NCI-H2107 treated with DMSO at 0.1 percent for 48 hours (cell line): ENCODE measurements at regions not wholly inside any gene's neighbourhood (a gene's known extent, or its start where the extent isn't known, plus 50 kb on each side); places are given as distances from the start of the nearest gene placed in this dataset.

Source experiments
- DNase-seq: peaks from one replicate; lab custom pipeline; 2025; ENCODE audit not compliant: unreplicated experiment; lab: John Stamatoyannopoulos, UW

DNA sequence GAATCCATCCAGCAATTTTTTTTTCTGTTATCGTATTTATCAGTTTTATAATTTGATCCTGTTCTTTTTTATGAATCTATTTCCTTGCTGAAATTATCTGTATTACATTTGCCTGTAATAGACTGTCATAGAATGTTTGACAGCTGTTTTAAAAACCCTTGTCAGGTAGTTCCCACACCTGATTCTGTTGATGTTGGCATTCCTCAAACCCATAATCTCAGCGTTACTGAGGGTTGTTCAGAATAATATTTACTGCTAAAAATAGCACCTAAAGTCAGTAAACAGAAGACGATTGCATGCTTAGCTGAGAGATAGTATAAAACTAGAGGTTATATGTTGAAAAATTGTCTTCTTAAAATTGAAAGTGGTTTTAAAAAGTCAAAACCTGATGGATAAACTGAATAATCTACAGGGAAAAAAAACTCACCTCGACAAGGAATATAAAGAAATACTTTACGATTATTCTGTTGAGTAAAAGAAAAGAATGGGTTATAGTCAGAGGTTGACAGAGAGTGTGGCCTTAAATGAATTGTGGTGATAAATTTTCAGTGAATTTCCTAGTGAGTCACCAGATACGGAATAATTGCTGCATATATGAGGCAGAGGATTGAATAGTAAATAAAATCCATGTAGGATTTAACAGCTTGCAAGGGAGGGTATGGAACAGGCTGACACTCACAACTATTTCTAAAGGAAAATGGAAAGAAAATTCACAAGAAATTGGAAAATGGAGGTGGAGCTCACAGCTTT is 824.1 kb upstream of the IGFBP3 start:
- DNase-seq = no peak

DNA sequence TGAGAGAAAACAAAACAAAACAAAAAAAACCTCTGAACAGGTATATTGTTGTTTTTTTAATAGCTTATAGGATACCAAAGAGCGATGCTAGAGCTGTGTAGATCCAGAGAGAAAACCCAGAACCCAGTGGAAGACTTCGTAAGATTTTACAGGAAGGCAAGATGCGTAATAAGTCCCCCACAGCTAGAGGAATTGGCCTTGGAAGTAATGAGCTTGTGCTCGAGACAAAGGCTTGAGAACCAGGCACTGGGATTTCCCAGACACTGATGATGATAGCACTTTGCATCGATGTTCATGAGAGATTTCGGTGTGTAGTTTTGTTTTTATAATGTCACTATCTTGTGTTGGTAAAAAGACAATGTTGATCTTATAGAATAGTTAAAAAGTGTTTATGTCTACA is 821.5 kb upstream of the IGFBP3 start:
- DNase-seq = no peak

DNA sequence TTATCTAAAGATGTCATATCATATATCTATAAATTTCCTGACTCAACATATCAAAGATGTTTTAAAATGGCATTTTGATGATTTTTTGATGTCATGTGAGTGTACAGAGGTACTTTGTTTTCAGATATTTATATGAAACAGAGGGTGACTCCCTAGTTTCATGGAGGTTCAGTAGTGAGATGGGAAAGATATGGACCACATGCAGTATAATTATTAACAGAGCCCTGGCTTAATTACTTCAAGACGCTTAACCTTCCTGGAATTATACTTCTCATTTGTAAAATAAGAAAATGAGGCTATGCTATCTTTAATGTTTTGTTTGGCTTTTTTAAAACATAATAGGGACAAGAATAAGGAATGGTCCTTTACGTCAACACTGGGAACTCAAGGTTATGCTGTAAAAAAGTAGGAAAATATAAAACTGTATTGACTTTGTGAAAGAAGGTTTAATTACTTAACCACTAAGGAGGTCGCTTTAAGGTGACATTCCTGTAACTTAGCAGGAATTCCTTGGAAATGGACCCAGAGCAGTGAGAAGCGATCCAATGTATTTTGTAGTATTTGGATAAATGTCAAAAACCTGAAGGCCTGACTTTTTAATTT is 821.0 kb upstream of the IGFBP3 start:
- no peak for DNase-seq

DNA sequence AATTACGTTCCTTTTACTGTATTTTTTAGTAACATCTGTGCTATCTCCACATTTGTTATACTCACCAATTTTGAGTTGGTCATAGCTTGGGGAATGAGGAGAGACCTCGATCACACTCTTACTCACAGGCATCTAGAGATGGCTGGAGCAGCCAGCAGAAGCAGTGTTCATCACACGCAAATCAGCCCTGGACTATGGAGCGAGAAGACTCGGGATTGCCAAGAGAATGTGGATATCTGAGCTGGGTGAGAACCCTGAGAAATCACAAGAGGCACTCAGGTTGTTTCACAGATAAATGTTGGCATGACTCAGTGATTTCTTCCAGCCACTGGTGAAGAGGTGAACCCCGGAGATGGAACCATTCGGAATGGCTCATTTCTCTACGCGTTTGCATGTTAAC is 820.1 kb upstream of the IGFBP3 start:
- DNase-seq = no peak

DNA sequence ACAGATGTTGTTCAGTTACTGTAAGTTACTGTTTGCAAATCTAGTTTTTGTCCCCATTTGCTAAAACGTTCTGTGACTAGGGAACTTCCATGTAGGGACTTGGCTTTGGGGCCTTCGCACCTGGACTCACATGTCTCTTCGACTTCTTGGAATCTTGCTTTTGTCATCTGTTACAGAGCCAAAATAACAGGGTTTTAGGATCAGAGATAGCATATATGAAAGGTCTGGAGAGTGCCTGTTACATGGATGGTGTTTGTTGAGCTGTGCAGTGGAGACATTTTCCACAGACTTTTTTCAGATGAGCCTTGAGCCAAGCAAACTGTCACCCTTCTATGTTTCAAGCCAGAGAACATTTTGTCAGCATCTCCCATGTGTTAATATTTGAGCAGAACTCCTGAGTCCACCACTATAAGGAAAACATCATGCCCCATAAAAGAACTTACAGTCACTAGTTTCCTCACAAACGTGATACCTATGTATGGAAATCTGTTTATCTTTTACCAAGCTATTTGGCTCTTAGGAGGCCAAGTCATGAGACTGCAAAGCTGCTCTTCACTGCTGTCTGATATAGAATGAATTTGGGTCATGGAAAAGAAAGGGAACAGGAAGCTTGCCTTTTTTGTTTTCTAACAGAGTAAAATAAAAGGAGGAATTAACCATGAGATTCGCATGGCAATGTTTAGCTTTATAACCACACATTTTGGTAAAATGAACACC is 818.6 kb upstream of the IGFBP3 start:
- no peak for DNase-seq

DNA sequence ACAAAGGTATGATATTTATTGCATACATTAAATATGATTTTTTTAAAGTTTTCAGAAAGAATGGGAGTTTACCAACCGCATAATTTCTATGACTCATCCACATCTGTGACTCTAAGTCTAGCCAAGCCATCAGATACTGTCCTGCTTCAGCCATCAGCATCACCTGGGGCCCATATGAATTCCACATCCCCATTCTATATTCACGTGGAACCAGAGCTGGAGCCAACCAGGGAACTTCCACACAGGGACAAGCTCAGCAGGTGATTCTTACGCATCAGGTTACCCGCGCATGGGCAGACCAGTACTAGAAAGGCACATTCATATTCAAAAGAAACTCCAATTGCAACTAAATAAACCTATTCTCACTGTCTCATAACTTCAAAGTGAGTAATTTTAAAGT is 817.7 kb upstream of the IGFBP3 start:
- no peak for DNase-seq

DNA sequence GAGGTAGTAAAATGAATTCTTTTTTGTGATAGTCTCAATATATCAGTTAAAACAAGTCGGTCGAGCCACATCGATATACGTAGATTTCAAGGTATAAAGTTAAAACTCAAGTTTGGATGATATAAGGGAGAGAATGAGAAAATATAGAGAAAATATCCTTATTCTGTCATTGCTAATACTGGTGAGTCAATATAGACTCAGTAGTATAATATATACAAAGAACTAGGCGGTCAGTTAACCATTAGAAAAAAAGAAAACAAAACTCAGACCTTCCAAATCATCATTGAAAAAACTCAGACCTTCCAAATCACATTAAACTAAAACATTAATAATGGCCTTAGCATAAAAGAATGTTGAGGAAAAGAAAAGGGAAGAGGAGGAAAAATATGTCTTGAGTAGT is 817.1 kb upstream of the IGFBP3 start:
- DNase-seq = no peak

DNA sequence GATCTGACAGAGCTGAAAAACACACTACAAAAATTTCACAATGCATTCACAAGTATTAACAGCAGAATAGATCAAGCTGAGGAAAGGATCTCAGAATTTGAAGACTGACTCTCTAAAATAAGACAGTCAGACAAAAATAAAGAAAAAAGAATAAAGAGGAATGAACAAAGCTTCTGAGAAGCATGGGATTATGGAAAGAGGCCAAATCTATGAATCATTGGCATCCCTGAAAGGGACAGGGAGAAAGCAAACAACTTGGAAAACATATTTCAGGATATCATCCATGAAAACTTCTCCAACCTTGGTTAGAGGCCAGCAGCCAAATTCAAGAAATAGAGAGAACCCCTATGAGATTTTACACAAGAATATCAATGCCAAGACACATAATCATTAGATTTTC is 804.8 kb upstream of the IGFBP3 start:
- no peak for DNase-seq

DNA sequence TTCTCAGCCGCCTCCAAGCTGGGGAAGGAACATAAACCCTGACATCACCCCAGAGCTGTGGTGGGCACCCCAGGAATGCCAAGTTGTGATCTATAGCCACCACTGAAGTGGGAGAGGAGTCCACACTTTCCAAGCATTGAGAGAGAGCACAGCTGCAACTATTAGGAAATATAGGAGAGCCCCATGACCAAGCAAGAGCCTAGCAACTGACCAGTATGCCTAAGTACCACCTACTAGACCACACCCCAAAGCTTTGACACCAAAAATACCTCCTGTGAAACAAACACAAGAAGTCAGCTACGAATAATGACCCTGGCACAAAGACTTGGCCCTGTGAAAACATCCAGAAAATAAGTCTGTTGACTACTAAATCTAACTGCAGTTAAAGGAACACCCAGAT is 804.1 kb upstream of the IGFBP3 start:
- DNase-seq = no peak

DNA sequence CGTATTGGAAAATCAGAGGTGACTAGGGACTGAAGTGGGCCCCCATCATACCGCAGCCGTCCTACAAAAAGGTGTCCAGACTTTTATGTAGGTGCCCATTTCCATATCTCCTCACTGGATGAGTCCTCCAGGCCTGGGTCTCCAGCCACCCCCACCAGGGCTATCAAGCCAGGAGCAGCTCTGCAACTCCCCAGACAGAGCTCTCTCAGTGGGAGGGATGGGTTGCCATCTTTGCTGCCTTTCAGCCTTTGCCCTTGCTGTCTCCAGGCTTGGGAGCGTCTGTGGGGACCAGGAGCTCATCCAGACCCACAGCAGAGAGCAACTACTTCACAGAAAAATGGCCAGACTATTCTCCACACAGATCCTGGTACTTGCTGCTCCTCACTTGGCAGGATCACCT is 802.7 kb upstream of the IGFBP3 start:
- DNase-seq = no peak

DNA sequence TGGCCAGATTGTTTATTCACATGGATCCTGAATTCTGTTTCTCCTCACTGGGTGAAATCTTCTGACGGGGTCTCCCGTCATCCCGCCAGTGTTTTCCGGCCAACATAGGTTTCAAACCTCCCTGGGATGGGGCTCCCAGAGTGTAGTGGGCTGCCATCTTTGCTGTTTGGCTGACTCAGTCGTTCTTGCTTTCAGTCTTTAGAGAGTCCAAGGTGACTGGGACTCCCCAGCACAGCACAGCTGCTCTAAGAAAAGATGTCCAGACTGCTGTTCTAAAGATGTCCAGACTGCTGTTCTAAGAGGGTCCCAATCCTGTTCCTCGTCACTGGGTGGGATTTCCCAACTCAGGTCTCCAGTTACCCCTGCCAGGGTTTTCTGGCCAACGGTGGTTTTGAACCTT is 801.9 kb upstream of the IGFBP3 start:
- DNase-seq = no peak

DNA sequence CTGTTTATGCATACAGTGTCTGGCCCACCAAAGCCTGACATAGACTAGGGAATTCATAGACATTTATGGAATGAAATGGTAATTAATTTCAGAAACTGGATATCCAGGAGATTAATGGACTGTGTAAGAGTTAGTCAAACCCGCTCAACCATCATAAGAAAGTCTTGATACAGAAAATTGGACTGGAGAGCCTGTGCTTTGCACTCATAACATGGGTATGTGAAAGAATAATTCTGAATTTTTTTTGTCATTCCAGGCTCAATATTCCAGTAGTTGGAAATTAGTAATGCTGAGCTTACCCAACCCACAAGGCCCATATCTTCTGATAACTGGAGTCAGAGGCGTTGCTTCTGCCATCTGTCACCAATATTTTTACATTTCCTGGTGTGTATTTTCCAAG is 799.7 kb upstream of the IGFBP3 start:
- DNase-seq = no peak

DNA sequence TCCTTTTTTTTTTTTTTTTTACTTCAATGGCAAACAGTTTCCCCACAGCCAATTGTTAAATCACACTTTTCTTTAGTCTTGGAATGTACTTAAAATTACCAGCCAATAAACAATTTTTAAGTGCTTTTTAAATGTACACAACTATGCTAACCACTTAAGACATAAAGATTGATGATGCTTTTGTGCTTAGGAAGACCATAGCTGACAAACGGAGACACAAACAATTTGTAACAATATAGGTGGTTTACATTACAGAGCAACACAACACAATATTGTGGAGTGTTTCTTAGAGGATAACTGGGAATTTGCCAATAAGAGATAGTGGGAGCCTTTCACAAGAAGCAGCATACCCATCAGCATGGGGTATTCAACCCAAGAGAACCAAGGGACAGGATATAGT is 798.5 kb upstream of the IGFBP3 start:
- DNase-seq = no peak

DNA sequence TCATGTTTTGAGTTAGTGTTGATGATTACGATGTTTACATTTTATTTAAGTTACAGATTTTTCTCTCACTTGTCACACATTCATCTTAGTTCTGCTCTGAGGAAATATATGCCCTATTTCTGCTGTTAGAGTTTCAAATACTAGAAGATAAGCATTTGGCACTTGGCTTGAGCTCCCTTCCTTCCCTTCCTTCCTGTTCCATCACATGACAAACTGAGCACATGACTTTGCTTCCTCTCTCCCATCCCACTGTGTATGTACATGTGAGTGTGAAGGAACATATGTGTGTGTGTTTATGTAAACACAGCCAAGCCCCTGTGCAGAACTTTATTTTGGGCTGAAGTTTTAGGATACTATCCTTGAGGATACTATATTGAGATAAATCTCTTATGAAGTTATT is 795.9 kb upstream of the IGFBP3 start:
- no peak for DNase-seq

DNA sequence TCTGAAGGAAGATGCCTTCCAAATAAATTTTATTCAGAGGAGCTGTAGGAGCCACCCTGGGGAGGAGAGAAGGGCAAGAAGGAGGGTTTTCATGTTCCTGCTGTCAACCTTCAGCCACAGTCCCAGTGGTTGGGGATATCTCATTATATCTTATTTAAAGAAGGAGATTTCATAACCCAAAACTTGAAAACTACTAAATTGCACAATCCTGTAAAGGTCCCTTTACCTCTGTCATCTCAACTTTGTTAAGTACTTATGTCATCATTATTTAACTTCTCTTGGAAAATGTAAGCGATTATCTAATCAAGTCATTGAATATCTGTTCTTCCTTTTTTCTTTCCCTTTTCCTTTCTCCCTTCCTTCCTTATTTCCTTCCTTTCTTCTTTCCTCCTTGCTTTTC is 794.5 kb upstream of the IGFBP3 start:
- no peak for DNase-seq

DNA sequence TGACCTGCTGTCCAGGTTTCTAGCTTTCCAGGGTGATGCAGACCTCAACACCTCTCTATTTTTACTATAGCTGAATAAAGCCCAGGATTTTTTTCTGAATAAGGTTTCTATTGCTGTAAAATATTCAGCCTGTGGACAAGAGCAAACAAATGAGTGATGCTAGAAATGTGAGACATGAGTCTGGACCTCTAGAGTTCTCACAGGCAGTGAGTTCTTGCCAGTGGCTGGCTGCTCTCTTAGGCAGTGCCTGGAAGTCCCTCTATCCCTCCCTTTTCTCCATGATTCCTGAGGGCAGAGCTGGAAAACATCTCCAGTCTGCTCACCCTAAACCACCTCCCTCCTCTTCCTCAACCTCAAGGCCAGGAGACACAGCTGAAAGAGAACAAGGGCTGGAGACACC is 793.8 kb upstream of the IGFBP3 start:
- DNase-seq = no peak

DNA sequence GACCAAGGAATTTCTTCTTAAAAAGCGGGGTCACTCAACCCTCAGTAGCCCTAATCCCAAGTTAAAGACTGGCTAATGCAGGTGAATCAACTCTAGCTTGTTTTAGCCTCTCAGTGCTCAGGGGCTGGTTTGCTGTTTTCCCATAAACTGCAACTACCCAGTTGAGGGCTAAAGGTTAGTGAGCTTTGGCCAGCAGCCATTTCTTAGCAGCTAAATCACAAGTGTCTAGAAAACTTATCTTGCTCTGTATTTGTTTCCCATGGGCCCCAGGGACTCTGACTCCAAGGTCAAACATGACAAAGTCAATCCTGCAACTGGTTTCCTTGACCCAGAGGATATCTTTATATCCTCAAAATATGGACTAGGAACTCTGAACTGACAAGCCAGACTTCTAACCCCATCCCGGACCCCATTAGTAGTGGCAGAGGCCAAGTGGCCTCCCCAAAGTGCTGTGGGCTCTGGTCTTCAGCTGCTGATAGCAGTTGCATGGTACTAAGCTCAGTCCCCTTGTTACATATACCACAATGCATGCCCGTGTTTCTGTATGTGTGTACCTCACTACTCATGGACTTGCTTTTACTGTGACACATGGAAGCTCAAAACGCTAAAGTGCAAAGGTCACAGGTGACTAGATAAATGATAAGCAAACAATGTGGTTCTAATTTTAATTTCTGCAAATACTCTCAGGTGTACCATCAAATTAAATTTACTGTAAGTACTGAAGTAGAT is 793.0 kb upstream of the IGFBP3 start:
- no peak for DNase-seq

DNA sequence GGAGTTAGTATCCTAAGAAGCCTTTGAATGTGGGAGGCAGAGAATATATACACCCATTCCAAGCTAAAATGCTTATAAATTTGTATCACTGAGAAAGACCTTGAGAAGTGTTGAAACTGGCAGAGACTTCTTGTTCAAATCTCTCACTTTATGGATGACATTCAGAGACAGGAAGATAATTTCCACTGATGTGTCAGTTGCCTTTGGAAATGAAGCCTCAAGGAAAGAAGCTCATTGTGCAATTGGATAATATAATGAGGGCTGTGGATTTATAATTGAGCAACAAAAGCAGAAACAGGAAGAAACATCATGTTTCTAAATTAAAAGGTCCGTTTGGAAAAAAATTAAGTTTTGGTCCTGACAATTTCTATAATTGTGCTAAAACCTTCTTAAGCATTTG is 789.9 kb upstream of the IGFBP3 start:
- DNase-seq = no peak

DNA sequence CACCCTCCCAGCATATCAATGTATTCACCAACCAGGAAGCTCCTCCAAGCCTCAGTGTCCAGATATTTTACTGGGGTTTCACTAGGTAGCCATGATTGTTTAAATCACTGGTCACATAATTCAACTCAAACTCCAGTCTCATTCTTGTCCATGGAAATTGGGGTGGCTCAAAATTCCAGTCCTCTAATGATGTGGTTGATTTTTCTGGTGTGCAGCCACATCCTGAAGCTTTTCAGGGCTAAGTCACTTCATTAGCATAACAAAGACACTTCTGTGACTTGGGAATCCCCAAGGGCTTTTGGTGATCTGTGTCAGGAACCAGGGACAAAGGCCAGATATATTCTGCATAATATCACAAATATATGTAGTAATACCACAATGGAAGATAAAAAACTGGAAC is 786.9 kb upstream of the IGFBP3 start:
- DNase-seq = no peak

DNA sequence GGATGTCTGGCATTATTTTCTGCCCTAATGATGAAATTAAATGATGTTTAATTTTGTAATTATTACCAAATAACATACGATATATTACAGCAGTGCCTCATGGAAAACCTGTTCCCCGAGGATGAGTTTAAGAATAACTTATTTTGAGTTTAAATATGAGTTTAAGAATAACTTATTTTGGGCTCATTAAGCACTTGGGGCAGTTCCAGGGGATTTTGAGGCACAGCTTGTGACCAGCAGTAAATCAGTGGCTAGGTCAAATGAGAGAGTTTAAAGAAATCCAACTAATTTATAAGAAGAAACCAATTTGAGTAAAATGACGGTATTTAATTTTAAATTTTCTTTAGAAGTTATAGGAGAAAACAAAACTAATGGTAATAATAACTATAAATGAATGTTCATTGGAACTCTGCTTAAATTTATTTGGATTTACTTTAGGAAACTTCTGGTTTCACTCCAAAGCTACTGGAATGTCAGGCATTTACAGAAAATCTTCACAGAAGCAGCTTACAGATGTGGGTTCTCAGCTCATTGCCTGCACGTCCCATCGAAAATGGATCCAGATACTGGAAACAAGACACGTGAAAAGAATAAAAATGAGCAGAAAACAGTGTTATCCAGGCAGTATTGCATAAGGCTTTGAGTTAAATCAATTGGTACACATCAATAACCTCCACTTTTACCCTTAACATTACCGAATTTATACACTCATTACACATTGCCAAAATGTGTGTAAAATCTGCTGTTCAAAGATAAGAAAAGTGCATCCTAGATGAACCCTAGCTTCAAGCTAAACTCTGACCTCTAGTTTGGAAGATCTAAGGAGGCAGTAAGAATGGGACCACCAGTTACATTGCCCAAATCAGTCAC is 784.5 kb upstream of the IGFBP3 start:
- DNase-seq = no peak

DNA sequence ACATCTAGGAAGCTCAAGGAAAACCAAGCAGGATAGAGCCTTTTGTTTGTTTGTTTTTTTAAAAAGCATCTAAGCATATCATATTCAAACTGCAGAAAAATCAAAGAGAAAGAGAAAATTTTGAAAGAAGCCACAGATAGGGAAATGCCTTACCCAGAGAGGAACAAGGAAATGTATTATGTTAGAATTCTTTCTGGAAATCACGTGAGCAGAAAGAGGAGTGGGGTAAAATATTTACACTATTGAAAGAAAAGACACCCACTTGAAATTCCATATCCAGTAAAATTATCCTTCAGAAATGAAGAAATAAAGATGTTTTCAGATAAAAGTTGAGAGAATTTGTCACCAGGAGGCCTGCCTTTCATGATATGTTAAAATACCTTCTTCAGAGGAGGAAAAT is 775.7 kb upstream of the IGFBP3 start:
- no peak for DNase-seq
